ENCODE measurements at regions not wholly inside any gene's neighbourhood (a gene's known extent, or its start where the extent isn't known, plus 50 kb on each side); places are given as distances from the start of the nearest gene placed in this dataset.

DNA sequence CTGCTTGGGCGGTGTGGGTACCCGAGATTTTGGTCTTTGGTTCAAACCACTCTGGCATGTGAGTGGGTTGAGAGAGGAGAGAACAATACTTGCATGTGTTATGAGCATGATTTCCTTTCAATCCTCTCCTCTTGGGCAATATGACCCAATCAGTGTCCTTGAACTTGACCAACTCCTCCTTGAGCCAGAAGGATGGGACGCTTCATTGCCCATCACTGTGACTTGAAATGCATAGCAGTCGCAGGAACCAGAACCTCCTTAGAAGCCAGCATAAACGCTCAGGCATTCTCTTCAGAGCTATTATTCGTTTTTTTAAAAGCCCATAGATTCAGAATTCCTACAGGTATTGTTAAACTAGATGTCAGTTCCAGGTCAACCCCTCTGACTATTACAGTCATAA lies 367.4 kb downstream of the HAPSTR1 start:
- no peaks in the 10 kb centered on the region for H3K4me1 ChIP-seq (ENCODE audit: low read depth)
- intact Hi-C loops (cut with DNase I, micrococcal nuclease) = no loop called here
- TF ChIP-seq, protein P1, sequence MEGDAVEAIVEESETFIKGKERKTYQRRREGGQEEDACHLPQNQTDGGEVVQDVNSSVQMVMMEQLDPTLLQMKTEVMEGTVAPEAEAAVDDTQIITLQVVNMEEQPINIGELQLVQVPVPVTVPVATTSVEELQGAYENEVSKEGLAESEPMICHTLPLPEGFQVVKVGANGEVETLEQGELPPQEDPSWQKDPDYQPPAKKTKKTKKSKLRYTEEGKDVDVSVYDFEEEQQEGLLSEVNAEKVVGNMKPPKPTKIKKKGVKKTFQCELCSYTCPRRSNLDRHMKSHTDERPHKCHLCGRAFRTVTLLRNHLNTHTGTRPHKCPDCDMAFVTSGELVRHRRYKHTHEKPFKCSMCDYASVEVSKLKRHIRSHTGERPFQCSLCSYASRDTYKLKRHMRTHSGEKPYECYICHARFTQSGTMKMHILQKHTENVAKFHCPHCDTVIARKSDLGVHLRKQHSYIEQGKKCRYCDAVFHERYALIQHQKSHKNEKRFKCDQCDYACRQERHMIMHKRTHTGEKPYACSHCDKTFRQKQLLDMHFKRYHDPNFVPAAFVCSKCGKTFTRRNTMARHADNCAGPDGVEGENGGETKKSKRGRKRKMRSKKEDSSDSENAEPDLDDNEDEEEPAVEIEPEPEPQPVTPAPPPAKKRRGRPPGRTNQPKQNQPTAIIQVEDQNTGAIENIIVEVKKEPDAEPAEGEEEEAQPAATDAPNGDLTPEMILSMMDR (IDR thresholded peaks at IDR 0.05) = no peak
- DNase-seq = no peak
- H3K4me3 ChIP-seq = no peak overlapping the region
- ATAC-seq = no peak
- no peaks in the 10 kb centered on the region for H3K36me3 ChIP-seq (ENCODE audit: low read depth)
- H3K9me3 ChIP-seq = peaks cover 5% of the 10 kb centered on the region

DNA sequence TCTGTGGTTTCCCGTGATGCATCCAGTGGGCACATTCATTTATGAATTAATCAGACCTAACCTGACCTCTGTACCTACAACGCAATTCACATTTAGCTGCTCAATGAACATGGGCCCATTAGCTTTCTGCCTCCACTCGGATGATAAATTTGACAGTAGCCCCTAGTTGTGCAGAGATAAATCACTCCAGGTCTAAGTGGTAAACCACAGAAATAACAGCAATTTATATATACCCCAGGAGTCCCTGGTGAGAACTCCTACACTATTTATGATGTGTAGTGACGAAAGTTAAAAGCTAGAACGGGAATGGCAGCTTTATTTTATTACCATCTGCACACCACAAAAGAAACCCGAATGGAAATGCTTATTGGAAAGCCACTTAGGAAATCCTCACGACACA lies 371.5 kb downstream of the HAPSTR1 start:
- H3K4me3 ChIP-seq = no peak overlapping the region
- intact Hi-C loops (cut with DNase I, micrococcal nuclease) = no loop called here
- H3K36me3 ChIP-seq (ENCODE audit: low read depth) = no peaks in the 10 kb centered on the region
- no peaks in the 10 kb centered on the region for H3K4me1 ChIP-seq (ENCODE audit: low read depth)
- TF ChIP-seq, protein P1 (IDR thresholded peaks at IDR 0.05) = no peak
- ATAC-seq (no peak), DNase-seq (no peak)
- no peaks in the 10 kb centered on the region for H3K9me3 ChIP-seq

DNA sequence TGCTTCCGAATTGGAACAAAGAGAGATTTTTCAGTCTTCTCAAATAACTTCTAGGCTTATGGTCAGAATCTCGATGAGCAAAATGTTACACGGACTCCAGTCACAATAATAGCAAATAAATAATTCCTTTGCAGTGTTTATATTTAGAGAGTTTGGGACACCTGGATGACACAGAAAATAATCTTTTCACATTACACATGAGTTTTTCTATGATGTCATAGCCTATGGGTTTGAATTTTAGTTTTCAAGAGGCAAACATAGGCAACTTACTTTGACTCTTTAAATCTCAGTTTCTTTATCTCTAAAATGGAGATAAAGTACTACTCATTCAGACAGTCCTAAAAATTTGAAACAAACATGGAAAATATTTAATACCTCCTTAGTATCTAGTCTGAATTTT lies 372.0 kb downstream of the HAPSTR1 start:
- Histone ChIP-seq H3K4me1 (ENCODE audit: low read depth) (no peaks in the 10 kb centered on the region), H3K4me3 (no peak overlapping the region), H3K36me3 (ENCODE audit: low read depth) (no peaks in the 10 kb centered on the region), H3K9me3 (no peaks in the 10 kb centered on the region)
- DNase-seq (no peak), ATAC-seq (no peak)
- TF ChIP-seq, protein P1 (IDR thresholded peaks at IDR 0.05) = no peak
- intact Hi-C loops (cut with DNase I, micrococcal nuclease) = no loop called here

DNA sequence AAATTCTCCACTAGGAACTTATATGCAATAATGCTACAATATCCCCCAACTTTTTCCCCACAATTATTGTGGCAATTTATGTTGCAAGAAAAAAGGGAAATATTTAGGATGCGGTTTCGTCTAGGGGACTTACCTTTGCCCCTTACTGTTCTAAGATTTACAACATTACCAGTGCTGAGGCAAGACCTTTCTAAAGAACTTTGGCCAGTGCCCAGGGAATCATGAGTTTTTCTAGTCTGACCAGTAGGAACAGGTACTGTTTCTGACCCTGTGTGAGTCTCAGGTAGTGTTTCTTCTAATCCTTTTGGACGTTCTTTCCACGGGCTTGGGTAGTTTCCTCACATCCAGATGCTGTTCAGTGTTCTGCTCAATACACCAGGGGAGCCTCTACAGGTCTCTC lies 373.7 kb downstream of the HAPSTR1 start:
- Histone ChIP-seq H3K36me3 (ENCODE audit: low read depth) (no peaks in the 10 kb centered on the region), H3K4me1 (ENCODE audit: low read depth) (no peaks in the 10 kb centered on the region), H3K4me3 (no peak overlapping the region), H3K9me3 (no peaks in the 10 kb centered on the region)
- intact Hi-C loops (cut with DNase I, micrococcal nuclease) = no loop called here
- TF ChIP-seq, protein P1 (IDR thresholded peaks at IDR 0.05) = no peak
- ATAC-seq (no peak), DNase-seq (no peak)

DNA sequence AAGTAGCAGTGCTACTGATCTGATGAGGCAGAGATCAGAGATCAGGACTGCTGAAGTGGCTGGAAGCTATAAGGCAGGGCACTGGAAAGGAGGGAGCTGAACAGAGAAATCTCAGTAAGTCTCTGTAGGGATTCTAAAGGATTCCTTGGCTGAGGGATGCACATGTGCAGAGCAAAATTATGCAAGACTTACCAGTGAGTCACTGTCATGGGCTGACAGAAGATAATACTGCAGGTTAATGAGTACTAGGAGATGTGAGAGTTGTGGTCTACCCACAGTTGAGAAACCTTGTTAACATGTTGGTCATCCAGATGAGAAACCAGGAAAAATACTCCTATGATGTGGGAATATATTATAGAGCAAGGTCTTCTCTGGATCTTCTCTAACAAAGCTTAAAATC lies 378.1 kb downstream of the HAPSTR1 start:
- Histone ChIP-seq H3K9me3 (no peaks in the 10 kb centered on the region), H3K36me3 (ENCODE audit: low read depth) (no peaks in the 10 kb centered on the region), H3K4me3 (no peak overlapping the region), H3K4me1 (ENCODE audit: low read depth) (no peaks in the 10 kb centered on the region)
- DNase-seq (no peak), ATAC-seq (no peak)
- intact Hi-C loops (cut with DNase I, micrococcal nuclease) = no loop called here
- TF ChIP-seq, protein P1 (IDR thresholded peaks at IDR 0.05) = no peak

DNA sequence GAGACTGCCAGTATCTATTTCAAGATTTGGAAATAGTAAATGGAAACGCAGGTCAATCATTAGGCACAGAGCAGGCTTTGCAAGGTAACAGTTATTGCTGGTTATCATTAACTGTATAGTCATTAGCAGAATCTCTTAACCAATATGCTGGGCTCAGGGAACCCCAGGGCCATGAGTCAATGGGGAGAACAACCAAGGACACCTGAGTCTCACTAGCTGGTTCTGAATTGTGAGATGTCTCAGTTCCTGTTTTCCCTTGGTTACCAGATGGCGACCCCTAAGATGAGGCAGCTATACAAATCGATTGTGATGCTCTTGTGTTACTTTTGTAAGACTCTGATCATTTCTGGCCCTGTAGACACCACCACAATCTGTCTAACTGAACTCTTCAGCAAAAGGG lies 385.3 kb downstream of the HAPSTR1 start:
- intact Hi-C loops (cut with DNase I, micrococcal nuclease) = no loop called here
- ATAC-seq (no peak), DNase-seq (no peak)
- TF ChIP-seq, protein P1 (IDR thresholded peaks at IDR 0.05) = no peak
- Histone ChIP-seq H3K9me3 (no peaks in the 10 kb centered on the region), H3K4me3 (no peak overlapping the region), H3K36me3 (ENCODE audit: low read depth) (no peaks in the 10 kb centered on the region), H3K4me1 (ENCODE audit: low read depth) (no peaks in the 10 kb centered on the region)

Data from mucosa of descending colon (tissue), 3 donors.